SKM-1 treated with dmso at 0.1 percent for 144 hours (cell line): ENCODE measurements at regions not wholly inside any gene's neighbourhood (a gene's known extent, or its start where the extent isn't known, plus 50 kb on each side); places are given as distances from the start of the nearest gene placed in this dataset.

ENCODE experiments used
- DNase-seq: peaks from one replicate; lab custom pipeline; 2025; ENCODE audit not compliant: unreplicated experiment; lab: John Stamatoyannopoulos, UW

- DNase-seq, result no peak
Observed at GRCh38 chr4:188534297-188534696, 395.1 kb downstream of the TRIML1 start.

DNA sequence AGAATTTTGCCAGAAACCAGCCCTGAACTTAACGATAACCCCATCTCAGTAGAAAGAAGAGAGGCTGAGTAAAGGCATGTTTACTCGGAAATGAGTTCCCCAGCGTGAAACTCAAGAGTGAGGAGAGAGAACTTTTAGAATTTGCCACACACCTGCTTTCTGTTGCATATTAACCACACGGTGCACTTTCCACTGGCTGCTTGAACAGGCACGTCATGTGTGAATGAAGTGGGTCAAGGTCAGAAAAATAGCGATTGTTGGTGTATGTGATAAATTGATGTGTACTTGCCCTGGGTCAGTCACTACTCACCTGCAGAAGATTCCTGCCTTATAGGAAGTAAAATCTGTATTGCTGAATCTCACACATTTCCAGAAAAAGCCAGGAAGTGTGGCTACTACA lies 395.7 kb downstream of the TRIML1 start:
- DNase-seq, result no peak

GRCh38 chr4:188536826-188537225 lies 397.6 kb downstream of the TRIML1 start:
- DNase-seq, result no peak

DNA sequence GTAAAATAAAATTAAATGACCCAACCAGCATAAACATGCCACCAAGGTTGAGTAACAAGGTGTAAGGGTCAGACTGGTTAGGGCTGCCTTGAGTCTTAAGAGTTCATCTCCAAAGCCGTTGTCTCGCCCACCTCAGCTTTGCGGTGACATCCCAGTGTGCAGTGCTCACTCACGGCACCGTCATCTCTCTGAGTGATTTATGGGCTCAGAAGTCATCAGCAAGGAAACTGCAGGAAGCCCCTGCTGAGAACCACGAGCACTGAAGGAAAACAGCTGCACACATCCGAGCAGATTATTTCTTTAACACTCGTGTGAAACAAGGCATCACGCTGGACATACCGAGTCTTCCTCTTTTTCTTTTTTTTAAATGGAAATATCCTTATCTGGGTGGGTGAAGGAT lies 411.1 kb downstream of the TRIML1 start:
- no peak for DNase-seq

DNA sequence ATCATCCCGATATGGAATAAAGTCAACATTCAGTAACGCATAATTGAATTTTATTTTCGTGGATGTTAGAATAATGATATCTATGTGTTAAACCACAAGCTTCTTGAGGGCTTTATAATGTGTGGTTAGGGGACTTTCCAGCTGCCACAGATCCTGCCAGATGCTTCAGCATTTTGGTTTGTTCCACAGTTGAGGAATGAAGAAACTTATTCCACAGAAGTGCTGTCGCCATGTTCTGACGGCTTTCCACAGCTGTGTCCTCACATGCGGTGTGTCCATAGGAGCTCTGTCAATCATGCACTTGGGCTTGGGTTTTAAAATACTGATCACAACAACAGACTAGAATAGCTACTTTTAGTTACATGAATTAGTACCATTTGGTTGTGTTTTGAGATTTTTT lies 411.9 kb downstream of the TRIML1 start:
- DNase-seq, result no peak

DNA sequence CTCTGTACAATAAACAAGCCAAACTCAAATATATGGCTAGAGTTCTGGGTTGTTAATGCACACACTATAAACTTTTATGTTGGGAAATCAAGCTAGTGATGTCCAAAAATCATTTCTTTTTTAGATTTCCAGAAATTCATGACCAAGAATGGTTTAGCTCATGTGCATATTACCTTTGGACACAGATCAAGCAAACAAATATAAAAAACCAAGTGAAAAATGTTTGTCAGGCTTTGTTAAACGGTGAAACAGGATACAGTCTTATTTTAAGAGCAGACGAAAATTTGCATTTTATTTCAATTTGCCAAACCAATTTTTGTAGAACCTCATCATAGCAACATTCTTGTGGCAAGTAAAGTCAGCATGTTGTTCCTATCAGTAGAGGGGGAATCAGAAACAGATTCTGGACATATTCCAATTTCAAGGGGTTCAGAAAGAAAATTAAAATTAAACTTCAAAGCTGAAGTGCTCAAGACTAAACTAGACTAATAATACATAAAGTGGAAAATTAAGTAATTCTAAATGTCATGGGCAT lies 413.6 kb downstream of the TRIML1 start:
- no peak for DNase-seq

GRCh38 chr4:188554413-188554812 lies 415.2 kb downstream of the TRIML1 start:
- no peak for DNase-seq

DNA sequence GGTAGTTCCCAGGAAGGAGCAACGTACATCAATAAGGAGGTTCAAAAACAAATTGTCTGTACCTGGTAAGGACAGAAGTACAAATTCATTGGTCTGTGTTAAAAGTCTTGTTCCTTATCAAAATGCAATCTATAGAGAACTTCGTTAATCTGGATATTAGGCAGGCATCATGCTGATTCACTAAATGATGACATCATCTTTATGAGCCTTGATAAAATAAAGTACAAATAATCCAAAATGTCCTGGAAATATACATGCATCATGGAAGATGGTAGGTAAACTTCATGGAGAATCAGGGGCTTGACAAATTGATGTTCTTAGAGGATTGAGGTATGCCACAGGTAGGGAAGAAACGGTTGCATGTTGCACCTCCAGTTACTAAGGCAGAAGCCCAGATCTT lies 433.9 kb downstream of the TRIML1 start:
- DNase-seq, result no peak

GRCh38 chr4:188578657-188579056 lies 439.4 kb downstream of the TRIML1 start:
- DNase-seq, result no peak

DNA sequence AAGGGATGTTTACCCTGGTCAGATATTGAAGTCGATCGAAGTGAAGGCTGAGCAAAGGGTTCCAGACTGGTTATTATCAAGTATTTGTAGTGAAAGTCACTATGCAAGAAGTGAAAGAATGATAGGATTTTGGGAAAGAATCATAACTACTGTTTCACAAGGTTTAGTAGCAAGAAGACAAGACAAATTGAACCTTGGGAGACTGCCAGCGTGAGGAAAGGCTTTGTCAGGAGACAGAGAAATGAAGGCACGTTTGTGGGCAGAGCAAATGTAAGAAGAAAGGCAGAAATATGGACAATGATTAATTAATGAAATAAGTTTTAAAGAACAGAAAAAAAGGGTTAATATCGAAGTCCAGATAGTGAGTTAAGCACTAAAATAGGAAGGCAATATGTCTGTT lies 456.8 kb downstream of the TRIML1 start:
- DNase-seq, result no peak

DNA sequence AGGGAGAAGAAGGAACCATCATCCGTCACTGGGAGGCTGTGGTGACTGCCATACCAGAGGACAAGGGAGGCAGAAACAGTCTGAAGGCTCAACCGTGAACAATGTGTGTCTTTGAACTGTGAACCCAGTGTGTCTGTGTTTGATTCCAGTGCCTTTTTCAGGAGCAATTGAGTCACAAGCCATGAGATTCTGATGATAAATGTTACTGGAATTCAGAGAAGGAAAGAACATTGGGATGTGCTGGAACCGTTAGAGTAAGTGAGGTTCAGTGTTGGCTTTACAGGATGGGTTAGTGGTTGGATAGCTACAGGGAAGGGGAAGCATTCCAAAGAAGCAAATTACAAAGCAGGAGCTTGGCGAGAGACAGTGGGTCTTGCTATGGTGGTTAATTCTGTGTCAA lies 464.4 kb downstream of the TRIML1 start:
- no peak for DNase-seq

- no peak for DNase-seq
Observed at GRCh38 chr4:188606635-188607034, 467.4 kb downstream of the TRIML1 start.

DNA sequence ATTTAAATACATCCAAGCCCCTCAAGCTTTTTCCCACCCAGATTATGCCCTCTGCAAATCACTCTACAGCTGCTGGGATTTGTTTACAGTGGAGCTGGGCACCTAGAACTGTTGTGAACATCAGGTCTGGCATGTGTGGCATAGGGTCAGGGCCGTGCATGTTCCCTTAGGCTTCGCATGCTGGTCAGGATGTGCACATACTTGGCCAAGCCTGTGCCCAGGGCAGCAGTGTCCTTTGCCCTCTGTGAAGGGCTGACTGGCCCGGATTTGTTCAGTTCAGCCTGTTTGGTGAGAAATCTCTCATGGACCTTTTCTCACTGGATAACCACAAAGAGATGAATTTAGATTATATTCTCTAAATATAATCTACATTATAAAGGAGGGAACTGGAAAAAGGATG lies 471.9 kb downstream of the TRIML1 start:
- no peak for DNase-seq

GRCh38 chr4:188612659-188613058 lies 473.4 kb downstream of the TRIML1 start:
- DNase-seq, result no peak

DNA sequence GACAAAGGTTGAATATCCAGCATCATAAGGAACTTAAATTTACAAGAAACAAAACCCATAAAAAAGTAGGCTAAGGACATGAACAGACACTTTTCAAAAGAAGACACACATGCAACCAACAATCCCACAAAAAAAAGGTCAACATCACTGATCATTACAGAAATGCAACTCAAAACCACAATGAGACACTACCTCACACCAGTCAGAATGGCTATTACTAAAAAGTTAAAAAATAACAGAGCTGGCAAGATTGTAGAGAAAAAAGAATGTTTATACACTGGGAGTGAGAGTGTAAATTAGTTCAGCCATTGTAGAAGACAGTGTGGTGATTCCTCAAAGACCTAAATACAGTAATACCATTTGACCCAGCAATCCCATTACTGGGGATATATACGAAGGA lies 474.7 kb downstream of the TRIML1 start:
- DNase-seq, result no peak

GRCh38 chr4:188619456-188620149 lies 480.4 kb downstream of the TRIML1 start:
- DNase-seq, result no peak

GRCh38 chr4:188620608-188621007 lies 481.4 kb downstream of the TRIML1 start:
- DNase-seq, result no peak

DNA sequence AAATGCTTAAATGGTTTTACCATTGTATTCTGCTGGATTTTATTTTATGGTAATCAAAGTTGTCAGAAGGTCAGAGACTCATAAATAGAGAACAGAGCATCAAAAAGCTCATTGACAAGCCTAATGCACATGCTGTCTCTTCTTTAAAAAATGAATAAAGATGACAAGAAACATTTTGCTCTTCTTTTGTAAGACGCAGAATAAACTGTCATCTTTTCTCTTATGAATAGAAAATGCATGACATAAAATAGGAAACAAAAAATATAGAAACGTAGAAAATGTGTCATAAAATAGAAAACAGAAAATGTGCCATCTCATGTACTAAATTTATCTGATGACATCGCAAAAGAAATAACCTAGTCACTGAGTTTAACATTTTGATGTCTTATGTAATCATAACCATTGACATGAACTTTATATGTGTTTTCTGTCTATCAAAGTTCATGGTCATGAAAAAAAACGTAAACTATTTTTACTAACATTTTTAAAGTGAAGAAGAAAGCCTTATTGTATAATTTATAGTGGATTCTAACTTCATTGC lies 484.1 kb downstream of the TRIML1 start:
- no peak for DNase-seq

DNA sequence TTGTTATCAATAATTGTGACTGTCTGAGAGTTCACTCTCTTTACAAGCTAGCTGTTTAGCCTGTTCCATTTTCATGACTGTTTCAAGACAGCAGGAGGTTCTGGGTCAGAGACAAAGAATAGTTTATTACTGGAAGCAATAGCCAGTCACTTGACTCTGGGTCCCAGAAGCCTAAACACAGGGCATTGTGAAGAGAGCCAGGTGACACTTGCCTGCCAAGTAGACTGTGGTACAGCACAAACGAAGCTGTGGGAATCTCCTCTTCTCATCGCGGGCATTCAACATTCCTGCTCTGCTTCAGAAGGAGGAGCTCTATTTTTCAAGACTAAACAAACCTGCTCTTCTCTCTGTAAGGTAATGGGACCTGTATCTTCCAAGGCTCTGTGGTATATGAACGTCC lies 485.1 kb downstream of the TRIML1 start:
- no peak for DNase-seq

DNA sequence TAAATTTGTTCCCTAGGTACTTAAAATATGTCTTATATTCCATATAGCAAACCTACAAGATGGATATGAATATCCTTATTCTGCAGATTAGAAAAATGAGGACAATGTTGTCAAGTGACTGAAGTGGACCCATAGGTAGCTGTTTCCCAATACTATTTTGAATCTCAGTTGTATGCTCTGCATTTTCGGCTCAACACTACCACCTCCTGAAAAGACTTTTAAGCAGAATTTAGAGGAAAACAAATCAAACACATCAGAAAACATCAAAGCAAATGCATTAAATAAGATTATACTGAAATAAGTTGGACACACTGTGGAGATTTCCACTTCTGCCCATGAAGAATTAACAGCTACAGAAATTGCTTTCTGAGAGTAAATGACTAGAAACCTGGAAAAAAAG lies 488.7 kb downstream of the TRIML1 start:
- DNase-seq, result no peak

- DNase-seq, result no peak
Observed at GRCh38 chr4:188639479-188640100, 500.3 kb downstream of the TRIML1 start.

DNA sequence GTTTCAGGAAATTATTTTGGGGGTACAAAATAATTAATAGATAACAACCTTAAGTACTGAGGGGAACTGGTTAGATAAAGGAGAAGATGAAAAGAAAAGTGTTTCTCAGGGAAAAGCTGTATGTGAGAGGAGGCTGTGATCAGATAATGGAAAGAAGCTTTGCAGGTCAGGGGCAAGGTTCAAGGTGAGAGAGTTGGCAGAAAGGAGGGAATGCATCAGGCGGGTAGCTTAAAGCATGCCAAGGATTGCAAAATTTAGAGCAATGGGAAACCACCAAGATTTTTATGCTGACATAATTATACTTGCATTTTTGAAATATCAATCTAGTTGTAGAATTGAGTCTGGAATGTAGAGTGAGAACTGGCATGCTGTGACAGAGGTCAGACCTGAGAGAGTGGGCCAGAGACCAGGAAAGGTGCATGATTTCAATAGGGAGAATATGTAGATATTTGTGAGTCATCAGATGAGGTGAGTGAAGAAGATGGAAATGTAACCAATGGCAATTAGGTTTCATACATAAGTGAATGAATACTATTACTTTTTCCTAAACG lies 508.7 kb downstream of the TRIML1 start:
- no peak for DNase-seq
